H1 (cell line): ENCODE measurements at regions not wholly inside any gene's neighbourhood (a gene's known extent, or its start where the extent isn't known, plus 50 kb on each side); places are given as distances from the start of the nearest gene placed in this dataset.

Source experiments
- CTCF ChIA-PET: fragments of 300-600 bp; sonication (Branson Sonifier 250); formaldehyde crosslinking; loops from one replicate; lab custom pipeline; 2021; ENCODE audit not compliant: partially characterized antibody; lab: Charles Lee
- POLR2A ChIA-PET: fragments of 300-600 bp; sonication (Branson Sonifier 250); formaldehyde crosslinking; loops from one replicate; lab custom pipeline; 2021; ENCODE audit warnings: inconsistent platforms; ENCODE audit not compliant: partially characterized antibody; lab: Charles Lee
- DNase-seq, 2 experiments: peaks; one replicate each; pipeline versions ENCODE4 v3.0.0 to v3.0.0-alpha.2; 2010 to 2022; ENCODE audit warnings: low spot score in 2 of 2, low read depth in 1 of 2, mixed read lengths in 1 of 2
- FAIRE-seq: peaks from 2 replicates; lab custom pipeline; 2011; peaks lifted over from hg19 to GRCh38; lab: Jason Lieb, UNC
- H2AFZ ChIP-seq: 2 replicates; pipeline ENCODE4 v1.8.1; 2012; ENCODE audit warnings: low read length, inconsistent platforms
- H2AK5ac ChIP-seq: 2 replicates; pipeline ENCODE4 v1.6.1; 2013; ENCODE audit warnings: low read depth, low read length
- H2BK120ac ChIP-seq: replicated peaks from 2 replicates; pipeline ENCODE3; 2013; ENCODE audit warnings: low read depth, low read length, inconsistent platforms
- H2BK12ac ChIP-seq: 2 replicates; pipeline ENCODE4 v1.6.1; 2013; ENCODE audit warnings: low read depth, low read length
- H2BK15ac ChIP-seq: 2 replicates; pipeline ENCODE4 v1.6.1; 2013; ENCODE audit warnings: low read length
- H2BK20ac ChIP-seq: 2 replicates; pipeline ENCODE4 v1.6.1; 2013; ENCODE audit warnings: low read length
- H2BK5ac ChIP-seq: 2 replicates; pipeline ENCODE4 v1.6.1; 2013; ENCODE audit warnings: low read depth, low read length
- H3K14ac ChIP-seq: 2 replicates; pipeline ENCODE4 v1.6.1; 2013; ENCODE audit warnings: inconsistent platforms; ENCODE audit not compliant: insufficient read length
- H3K18ac ChIP-seq: 2 replicates; pipeline ENCODE4 v1.6.1; 2013; ENCODE audit warnings: low read length; ENCODE audit errors: extremely low read depth
- H3K23ac ChIP-seq: 2 replicates; pipeline ENCODE4 v1.6.1; 2013; ENCODE audit warnings: inconsistent platforms; ENCODE audit not compliant: insufficient read length
- H3K23me2 ChIP-seq: 2 replicates; pipeline ENCODE4 v1.6.1; 2013; ENCODE audit warnings: low read depth, low read length
- H3K27ac ChIP-seq: 2 replicates; pipeline ENCODE4 v1.6.1; 2011; ENCODE audit warnings: low read depth, low read length, inconsistent platforms
- H3K27me3 ChIP-seq, 4 experiments: replicated peaks in 1 of 4; 1 replicate in 1 of 4; 2 replicates in 3 of 4; pipeline versions ENCODE4 v1.6.1 to v1.8.1; 2011 to 2013; ENCODE audit warnings: low read length in 3 of 4, mild to moderate bottlenecking in 3 of 4, inconsistent platforms in 2 of 4, mixed read lengths in 2 of 4, moderate library complexity in 1 of 4; ENCODE audit not compliant: control insufficient read depth in 3 of 4, insufficient read depth in 3 of 4; ENCODE audit errors: extremely low read depth in 1 of 4
- H3K36me3 ChIP-seq, 4 experiments: 2 replicates each; pipeline versions ENCODE4 v1.6.1 to v1.8.1; 2011 to 2013; ENCODE audit warnings: mild to moderate bottlenecking in 4 of 4, low read length in 3 of 4, moderate library complexity in 2 of 4, control low read depth in 1 of 4, inconsistent platforms in 1 of 4; ENCODE audit not compliant: insufficient read depth in 4 of 4, control insufficient read depth in 2 of 4
- H3K4ac ChIP-seq: replicated peaks from 2 replicates; pipeline ENCODE3; 2013; ENCODE audit warnings: low read length, low read depth, mixed read lengths, inconsistent platforms; ENCODE audit not compliant: insufficient read length
- H3K4me1 ChIP-seq, 4 experiments: replicated peaks in 1 of 4; 1 replicate in 1 of 4; 2 replicates in 3 of 4; pipeline versions ENCODE4 v1.6.1 to v1.8.1; 2011 to 2013; ENCODE audit warnings: low read length in 3 of 4, inconsistent platforms in 2 of 4, mixed read lengths in 1 of 4; ENCODE audit not compliant: insufficient read depth in 4 of 4, control insufficient read depth in 3 of 4
- H3K4me2 ChIP-seq, 2 experiments: 2 replicates each; pipeline versions ENCODE4 v1.6.1 to v1.8.1; 2011 to 2013; ENCODE audit warnings: low read depth in 2 of 2, low read length in 2 of 2, control low read depth in 1 of 2, inconsistent platforms in 1 of 2, mild to moderate bottlenecking in 1 of 2; ENCODE audit not compliant: insufficient read depth in 1 of 2
- H3K4me3 ChIP-seq, 4 experiments: fragments of 200-600, 300-600 bp in 1 of 4; sonication (generic), shearing (Covaris generic), sonication (Bioruptor Twin) in 1 of 4; 2 replicates each; pipeline versions ENCODE4 v1.5.1 to v1.8.1; 2011 to 2016; ENCODE audit warnings: low read length in 4 of 4, low read depth in 3 of 4, control low read depth in 2 of 4, inconsistent platforms in 2 of 4, mild to moderate bottlenecking in 2 of 4, mixed read lengths in 1 of 4, moderate library complexity in 1 of 4; ENCODE audit not compliant: insufficient read depth in 2 of 4; ENCODE audit errors: extremely low read depth in 1 of 4
- H3K56ac ChIP-seq: replicated peaks from 2 replicates; pipeline ENCODE3; 2013; ENCODE audit warnings: low read depth, mild to moderate bottlenecking, mixed read lengths, low read length, inconsistent platforms; ENCODE audit not compliant: insufficient read length
- H3K79me1 ChIP-seq: 2 replicates; pipeline ENCODE4 v1.6.1; 2013; ENCODE audit warnings: low read depth, low read length, control low read depth
- H3K79me2 ChIP-seq, 2 experiments: 2 replicates each; pipeline versions ENCODE4 v1.6.1 to v1.8.1; 2012 to 2013; ENCODE audit warnings: low read length in 2 of 2, mild to moderate bottlenecking in 2 of 2, inconsistent platforms in 1 of 2; ENCODE audit not compliant: insufficient read depth in 2 of 2, control insufficient read depth in 1 of 2
- H3K9ac ChIP-seq, 4 experiments: replicated peaks in 1 of 4; 1 replicate in 1 of 4; 2 replicates in 3 of 4; pipeline versions ENCODE4 v1.6.1 to v1.8.1; 2011 to 2013; ENCODE audit warnings: low read depth in 3 of 4, low read length in 3 of 4, control low read depth in 2 of 4, mild to moderate bottlenecking in 2 of 4, moderate library complexity in 2 of 4, inconsistent platforms in 1 of 4; ENCODE audit errors: extremely low read depth in 1 of 4
- H3K9me3 ChIP-seq, 2 experiments: 2 replicates each; pipeline versions ENCODE4 v1.6.1 to v1.8.1; 2012 to 2013; ENCODE audit warnings: mild to moderate bottlenecking in 2 of 2, moderate library complexity in 2 of 2, control low read depth in 1 of 2, inconsistent platforms in 1 of 2, low read depth in 1 of 2, low read length in 1 of 2, mixed read lengths in 1 of 2; ENCODE audit not compliant: insufficient read depth in 2 of 2
- H4K20me1 ChIP-seq, 2 experiments: replicated peaks in 1 of 2; 2 replicates each; pipeline versions ENCODE3 to v1.8.1; 2011 to 2013; ENCODE audit warnings: inconsistent platforms in 2 of 2, low read length in 2 of 2, mild to moderate bottlenecking in 1 of 2; ENCODE audit not compliant: insufficient read depth in 2 of 2, control insufficient read depth in 1 of 2
- H4K5ac ChIP-seq: 2 replicates; pipeline ENCODE4 v1.6.1; 2013; ENCODE audit warnings: low read length, low read depth, mixed read lengths, inconsistent platforms; ENCODE audit not compliant: insufficient read length
- H4K8ac ChIP-seq: 2 replicates; pipeline ENCODE4 v1.8.0; 2013; ENCODE audit warnings: mild to moderate bottlenecking, moderate library complexity, low read length, inconsistent platforms; ENCODE audit not compliant: insufficient read depth; ENCODE audit errors: extremely low read depth
- H4K91ac ChIP-seq: replicated peaks from 2 replicates; pipeline ENCODE3; 2013; ENCODE audit warnings: low read length, mixed read lengths, inconsistent platforms; ENCODE audit not compliant: insufficient read length
- CEBPB ChIP-seq: IDR thresholded peaks from 2 replicates; pipeline ENCODE4 v1.6.1; 2012; ENCODE audit warnings: low read depth, low read length
- CREB1 ChIP-seq: IDR thresholded peaks from 2 replicates; pipeline ENCODE4 v1.6.1; 2012; ENCODE audit warnings: inconsistent platforms
- POLR2AphosphoS5 ChIP-seq: IDR thresholded peaks from 2 replicates; pipeline ENCODE4 v1.6.1; 2011; ENCODE audit warnings: low read depth, low read length
- WGBS, 2 experiments: shearing (Covaris generic) in 1 of 2; methylation state at CpG; one replicate each; pipeline versions ENCODE4 v1.1.6 to v1.1.7; 2013 to 2015; ENCODE audit warnings: low lambda C conversion rate in 2 of 2, mixed read lengths in 2 of 2, inconsistent platforms in 1 of 2, low coverage in 1 of 2, missing lambda C conversion rate in 1 of 2; ENCODE audit not compliant: insufficient replicate concordance in 2 of 2, insufficient coverage in 1 of 2, insufficient read length in 1 of 2; ENCODE audit errors: extremely low coverage in 1 of 2, missing lambda C conversion rate in 1 of 2; 5-methylcytosine and 5-hydroxymethylcytosine counted together

DNA sequence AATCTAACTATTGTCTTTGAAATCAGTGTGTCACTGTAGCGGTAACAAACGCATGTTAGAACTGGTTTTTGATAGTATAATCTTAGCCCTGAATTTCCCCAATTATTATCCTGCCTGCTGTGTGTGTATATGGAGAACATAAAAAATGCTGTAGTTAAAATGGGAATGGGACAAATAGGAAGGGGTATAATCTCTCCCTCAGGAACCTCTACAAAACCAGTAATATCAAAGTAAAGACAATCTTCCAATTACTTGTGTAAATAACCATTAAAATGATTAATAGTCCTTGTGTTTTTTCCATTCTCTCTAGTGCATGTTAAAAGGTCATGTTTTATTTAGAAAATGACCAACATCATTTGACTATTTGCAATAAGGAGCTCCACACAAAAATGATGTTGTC lies 200.1 kb upstream of the TMTC1 start:
- CTCF ChIA-PET, result no interaction called here

More for the DNA sequence above, 200.1 kb upstream of the TMTC1 start:
- Histone ChIP-seq H3K4ac (no peak overlapping the region), H3K79me2 (no peaks in the 10 kb centered on the region), H4K91ac (no peak overlapping the region), H2BK20ac (no peak overlapping the region), H2AK5ac (no peak overlapping the region), H3K79me1 (no peaks in the 10 kb centered on the region), H4K20me1 (no peaks in the 10 kb centered on the region), H2AFZ (no peak overlapping the region), H2BK120ac (no peak overlapping the region), H3K14ac (no peak overlapping the region), H3K9me3 (no peaks in the 10 kb centered on the region), H3K27ac (no peak overlapping the region), H3K27me3 (no peaks in the 10 kb centered on the region), H4K5ac (no peak overlapping the region), H2BK12ac (no peak overlapping the region), H3K4me3 (no peak overlapping the region), H3K9ac (no peak overlapping the region), H3K18ac (no peak overlapping the region), H3K56ac (no peak overlapping the region), H3K4me2 (no peak overlapping the region), H3K23me2 (no peaks in the 10 kb centered on the region), H3K23ac (no peak overlapping the region), H3K36me3 (no peaks in the 10 kb centered on the region), H2BK15ac (no peak overlapping the region), H2BK5ac (no peak overlapping the region), H3K4me1 (no peaks in the 10 kb centered on the region), H4K8ac (no peak overlapping the region)
- 80% methylated on average over 2 of the region's 2 CpGs; no CpG with 5 or more reads in 1 of the 2 experiments for WGBS, 2 experiments
- TF ChIP-seq POLR2AphosphoS5, result no peak
- TF ChIP-seq CEBPB, result no peak
- TF ChIP-seq CREB1, result no peak
- POLR2A ChIA-PET, result no interaction called here
- no peak for FAIRE-seq
- DNase-seq, result no peak
